GM23338 (cell line): ENCODE measurements at regions not wholly inside any gene's neighbourhood (a gene's known extent, or its start where the extent isn't known, plus 50 kb on each side); places are given as distances from the start of the nearest gene placed in this dataset.

Source experiments
- ATAC-seq: fragments of 200-7000 bp; cut with Tn5 transposase; 3 replicates; pipeline ENCODE4 v1.9.1; 2020
- DNase-seq: peaks from one replicate; pipeline ENCODE4 v3.0.0-alpha.2; 2015; ENCODE audit warnings: low spot score
- H2AFZ ChIP-seq: fragments of 200-600 bp; sonication (generic); 2 replicates; pipeline ENCODE4 v1.8.0; 2016; ENCODE audit warnings: antibody characterized with exemption, mild to moderate bottlenecking, moderate library complexity
- H3F3A ChIP-seq: fragments of 200-600 bp; sonication (generic); replicated peaks from 2 replicates; pipeline ENCODE4 v1.8.0; 2017; ENCODE audit warnings: antibody characterized with exemption, mixed run types, low read depth
- H3K27ac ChIP-seq: fragments of 200-600 bp; sonication (generic); 2 replicates; pipeline ENCODE4 v1.6.1; 2016; ENCODE audit warnings: low read depth
- H3K27me3 ChIP-seq: fragments of 200-600 bp; sonication (generic); 2 replicates; pipeline ENCODE4 v1.8.0; 2016; ENCODE audit warnings: mild to moderate bottlenecking, mixed run types, moderate library complexity; ENCODE audit not compliant: insufficient read depth
- H3K36me3 ChIP-seq: fragments of 200-600 bp; sonication (generic); 2 replicates; pipeline ENCODE4 v1.8.0; 2016; ENCODE audit warnings: mild to moderate bottlenecking; ENCODE audit not compliant: insufficient read depth
- H3K4me1 ChIP-seq: fragments of 200-600 bp; sonication (generic); 2 replicates; pipeline ENCODE4 v1.8.0; 2016; ENCODE audit warnings: mild to moderate bottlenecking, moderate library complexity; ENCODE audit not compliant: insufficient read depth
- H3K4me2 ChIP-seq: fragments of 200-600 bp; sonication (generic); 2 replicates; pipeline ENCODE4 v1.7.1; 2017; ENCODE audit warnings: mixed run types
- H3K4me3 ChIP-seq: fragments of 200-600 bp; sonication (generic); 2 replicates; pipeline ENCODE4 v1.6.1; 2016; ENCODE audit warnings: mixed run types
- H3K79me2 ChIP-seq: fragments of 200-600 bp; sonication (generic); replicated peaks from 2 replicates; pipeline ENCODE4 v1.8.0; 2017; ENCODE audit warnings: mild to moderate bottlenecking; ENCODE audit not compliant: insufficient read depth
- H3K9me2 ChIP-seq: fragments of 200-600 bp; sonication (generic); 2 replicates; pipeline ENCODE4 v1.8.0; 2017; ENCODE audit not compliant: insufficient read depth
- H4K20me1 ChIP-seq: fragments of 200-600 bp; sonication (generic); replicated peaks from 2 replicates; pipeline ENCODE4 v1.8.0; 2017; ENCODE audit warnings: mild to moderate bottlenecking; ENCODE audit not compliant: insufficient read depth
- H3K27ac Mint-ChIP-seq: 2 replicates; pipeline ENCODE4 v1.8.0; 2020; ENCODE audit warnings: inconsistent platforms, mild to moderate bottlenecking, moderate library complexity, mixed read lengths
- H3K27me3 Mint-ChIP-seq: 3 replicates; pipeline ENCODE4 v1.8.0; 2022; ENCODE audit warnings: low read depth, mild to moderate bottlenecking, moderate library complexity, mixed read lengths, inconsistent platforms; ENCODE audit not compliant: insufficient read depth, poor library complexity
- H3K36me3 Mint-ChIP-seq: 3 replicates; pipeline ENCODE4 v1.8.0; 2021; ENCODE audit warnings: low read depth, mild to moderate bottlenecking, inconsistent platforms, moderate library complexity, mixed read lengths
- H3K4me1 Mint-ChIP-seq: 3 replicates; pipeline ENCODE4 v1.8.0; 2020; ENCODE audit warnings: mild to moderate bottlenecking, inconsistent platforms, mixed read lengths
- H3K4me3 Mint-ChIP-seq: 3 replicates; pipeline ENCODE4 v1.8.0; 2021; ENCODE audit warnings: moderate library complexity, mild to moderate bottlenecking, inconsistent platforms, mixed read lengths
- H3K9me3 Mint-ChIP-seq: 3 replicates; pipeline ENCODE4 v1.8.0; 2020; ENCODE audit warnings: moderate library complexity, mild to moderate bottlenecking, inconsistent platforms, mixed read lengths
- CREB1 ChIP-seq: fragments of 250-450 bp; sonication (Bioruptor Pico); IDR thresholded peaks from 2 replicates; pipeline ENCODE4 v1.5.0; 2020; ENCODE audit warnings: low read depth, mild to moderate bottlenecking, moderate library complexity
- EZH2 ChIP-seq: fragments of 200-600 bp; sonication (generic); IDR thresholded peaks from one replicate; pipeline ENCODE4 v1.8.0; 2017; ENCODE audit warnings: antibody characterized with exemption, mild to moderate bottlenecking, low read depth; ENCODE audit not compliant: unreplicated experiment
- EZH2phosphoT487 ChIP-seq: fragments of 200-600 bp; sonication (generic); IDR thresholded peaks from one replicate; pipeline ENCODE4 v1.8.1; 2018; ENCODE audit warnings: antibody characterized with exemption; ENCODE audit not compliant: unreplicated experiment
- JUNB ChIP-seq: IDR thresholded peaks from one replicate; pipeline ENCODE4 v1.6.1; 2016; ENCODE audit warnings: antibody characterized with exemption; ENCODE audit not compliant: unreplicated experiment
- NANOG ChIP-seq: IDR thresholded peaks from 2 replicates; pipeline ENCODE4 v1.6.1; 2016; ENCODE audit warnings: antibody characterized with exemption, borderline replicate concordance
- STAT1 ChIP-seq: IDR thresholded peaks from one replicate; pipeline ENCODE4 v1.6.1; 2016; ENCODE audit warnings: antibody characterized with exemption; ENCODE audit not compliant: unreplicated experiment
- ZNF114 ChIP-seq: fragments of 250-450 bp; sonication (Bioruptor Pico); IDR thresholded peaks from 2 replicates; pipeline ENCODE4 v1.5.0; 2020; ENCODE audit warnings: mild to moderate bottlenecking, moderate library complexity
- ZNF331 ChIP-seq: fragments of 250-450 bp; sonication (Bioruptor Pico); IDR thresholded peaks from 2 replicates; pipeline ENCODE4 v1.5.0; 2020; ENCODE audit warnings: low read depth, mild to moderate bottlenecking, moderate library complexity
- TF ChIP-seq, protein P1 (sequence below): fragments of 250-450 bp; sonication (Bioruptor Pico); IDR thresholded peaks from 2 replicates; pipeline ENCODE4 v1.5.0; 2020; ENCODE audit warnings: mild to moderate bottlenecking, moderate library complexity
- TF ChIP-seq, protein P2 (sequence below): IDR thresholded peaks from 2 replicates; pipeline ENCODE4 v1.6.1; 2016; ENCODE audit warnings: antibody characterized with exemption
- TF ChIP-seq, protein P3 (sequence below), 2 experiments: fragments of 200-600 bp in 1 of 2; sonication (generic) in 1 of 2; conservative IDR thresholded peaks; 2 replicates each; pipeline versions ENCODE4 v1.5.1 to v1.6.1; 2016 to 2017; ENCODE audit warnings: antibody characterized with exemption in 2 of 2, low read depth in 2 of 2, mild to moderate bottlenecking in 2 of 2, moderate library complexity in 1 of 2

DNA sequence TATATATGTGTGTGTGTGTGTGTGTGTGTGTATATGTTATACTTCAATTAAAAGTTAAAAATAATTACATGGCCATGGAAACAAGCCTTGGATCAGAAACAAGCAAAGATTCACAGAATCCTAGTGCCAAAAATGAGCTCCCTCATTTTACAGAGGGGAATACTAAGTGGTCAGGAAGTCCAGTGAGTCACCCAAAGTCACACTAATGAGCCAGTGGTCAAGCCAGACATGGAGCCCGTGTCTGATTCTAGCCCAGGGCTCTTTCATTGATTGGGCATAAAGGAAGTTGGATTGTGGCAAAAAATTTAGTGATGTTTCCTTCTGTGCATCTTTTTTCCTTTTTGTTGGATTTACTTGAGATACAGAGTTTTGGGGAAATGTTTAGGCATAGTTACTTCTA lies 152.5 kb upstream of the NPHP3 start (continued):
- no peak for TF ChIP-seq EZH2phosphoT487
- TF ChIP-seq STAT1 = no peak
- TF ChIP-seq, protein P1, sequence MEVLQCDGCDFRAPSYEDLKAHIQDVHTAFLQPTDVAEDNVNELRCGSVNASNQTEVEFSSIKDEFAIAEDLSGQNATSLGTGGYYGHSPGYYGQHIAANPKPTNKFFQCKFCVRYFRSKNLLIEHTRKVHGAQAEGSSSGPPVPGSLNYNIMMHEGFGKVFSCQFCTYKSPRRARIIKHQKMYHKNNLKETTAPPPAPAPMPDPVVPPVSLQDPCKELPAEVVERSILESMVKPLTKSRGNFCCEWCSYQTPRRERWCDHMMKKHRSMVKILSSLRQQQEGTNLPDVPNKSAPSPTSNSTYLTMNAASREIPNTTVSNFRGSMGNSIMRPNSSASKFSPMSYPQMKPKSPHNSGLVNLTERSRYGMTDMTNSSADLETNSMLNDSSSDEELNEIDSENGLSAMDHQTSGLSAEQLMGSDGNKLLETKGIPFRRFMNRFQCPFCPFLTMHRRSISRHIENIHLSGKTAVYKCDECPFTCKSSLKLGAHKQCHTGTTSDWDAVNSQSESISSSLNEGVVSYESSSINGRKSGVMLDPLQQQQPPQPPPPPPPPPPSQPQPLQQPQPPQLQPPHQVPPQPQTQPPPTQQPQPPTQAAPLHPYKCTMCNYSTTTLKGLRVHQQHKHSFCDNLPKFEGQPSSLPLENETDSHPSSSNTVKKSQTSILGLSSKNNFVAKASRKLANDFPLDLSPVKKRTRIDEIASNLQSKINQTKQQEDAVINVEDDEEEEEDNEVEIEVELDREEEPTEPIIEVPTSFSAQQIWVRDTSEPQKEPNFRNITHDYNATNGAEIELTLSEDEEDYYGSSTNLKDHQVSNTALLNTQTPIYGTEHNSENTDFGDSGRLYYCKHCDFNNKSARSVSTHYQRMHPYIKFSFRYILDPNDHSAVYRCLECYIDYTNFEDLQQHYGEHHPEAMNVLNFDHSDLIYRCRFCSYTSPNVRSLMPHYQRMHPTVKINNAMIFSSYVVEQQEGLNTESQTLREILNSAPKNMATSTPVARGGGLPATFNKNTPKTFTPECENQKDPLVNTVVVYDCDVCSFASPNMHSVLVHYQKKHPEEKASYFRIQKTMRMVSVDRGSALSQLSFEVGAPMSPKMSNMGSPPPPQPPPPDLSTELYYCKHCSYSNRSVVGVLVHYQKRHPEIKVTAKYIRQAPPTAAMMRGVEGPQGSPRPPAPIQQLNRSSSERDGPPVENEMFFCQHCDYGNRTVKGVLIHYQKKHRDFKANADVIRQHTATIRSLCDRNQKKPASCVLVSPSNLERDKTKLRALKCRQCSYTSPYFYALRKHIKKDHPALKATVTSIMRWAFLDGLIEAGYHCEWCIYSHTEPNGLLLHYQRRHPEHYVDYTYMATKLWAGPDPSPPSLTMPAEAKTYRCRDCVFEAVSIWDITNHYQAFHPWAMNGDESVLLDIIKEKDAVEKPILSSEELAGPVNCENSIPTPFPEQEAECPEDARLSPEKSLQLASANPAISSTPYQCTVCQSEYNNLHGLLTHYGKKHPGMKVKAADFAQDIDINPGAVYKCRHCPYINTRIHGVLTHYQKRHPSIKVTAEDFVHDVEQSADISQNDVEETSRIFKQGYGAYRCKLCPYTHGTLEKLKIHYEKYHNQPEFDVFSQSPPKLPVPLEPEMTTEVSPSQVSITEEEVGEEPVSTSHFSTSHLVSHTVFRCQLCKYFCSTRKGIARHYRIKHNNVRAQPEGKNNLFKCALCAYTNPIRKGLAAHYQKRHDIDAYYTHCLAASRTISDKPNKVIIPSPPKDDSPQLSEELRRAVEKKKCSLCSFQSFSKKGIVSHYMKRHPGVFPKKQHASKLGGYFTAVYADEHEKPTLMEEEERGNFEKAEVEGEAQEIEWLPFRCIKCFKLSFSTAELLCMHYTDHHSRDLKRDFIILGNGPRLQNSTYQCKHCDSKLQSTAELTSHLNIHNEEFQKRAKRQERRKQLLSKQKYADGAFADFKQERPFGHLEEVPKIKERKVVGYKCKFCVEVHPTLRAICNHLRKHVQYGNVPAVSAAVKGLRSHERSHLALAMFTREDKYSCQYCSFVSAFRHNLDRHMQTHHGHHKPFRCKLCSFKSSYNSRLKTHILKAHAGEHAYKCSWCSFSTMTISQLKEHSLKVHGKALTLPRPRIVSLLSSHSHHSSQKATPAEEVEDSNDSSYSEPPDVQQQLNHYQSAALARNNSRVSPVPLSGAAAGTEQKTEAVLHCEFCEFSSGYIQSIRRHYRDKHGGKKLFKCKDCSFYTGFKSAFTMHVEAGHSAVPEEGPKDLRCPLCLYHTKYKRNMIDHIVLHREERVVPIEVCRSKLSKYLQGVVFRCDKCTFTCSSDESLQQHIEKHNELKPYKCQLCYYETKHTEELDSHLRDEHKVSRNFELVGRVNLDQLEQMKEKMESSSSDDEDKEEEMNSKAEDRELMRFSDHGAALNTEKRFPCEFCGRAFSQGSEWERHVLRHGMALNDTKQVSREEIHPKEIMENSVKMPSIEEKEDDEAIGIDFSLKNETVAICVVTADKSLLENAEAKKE = no peak
- TF ChIP-seq, protein P2, sequence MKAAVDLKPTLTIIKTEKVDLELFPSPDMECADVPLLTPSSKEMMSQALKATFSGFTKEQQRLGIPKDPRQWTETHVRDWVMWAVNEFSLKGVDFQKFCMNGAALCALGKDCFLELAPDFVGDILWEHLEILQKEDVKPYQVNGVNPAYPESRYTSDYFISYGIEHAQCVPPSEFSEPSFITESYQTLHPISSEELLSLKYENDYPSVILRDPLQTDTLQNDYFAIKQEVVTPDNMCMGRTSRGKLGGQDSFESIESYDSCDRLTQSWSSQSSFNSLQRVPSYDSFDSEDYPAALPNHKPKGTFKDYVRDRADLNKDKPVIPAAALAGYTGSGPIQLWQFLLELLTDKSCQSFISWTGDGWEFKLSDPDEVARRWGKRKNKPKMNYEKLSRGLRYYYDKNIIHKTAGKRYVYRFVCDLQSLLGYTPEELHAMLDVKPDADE = no peak
- no peak for TF ChIP-seq CREB1 (CRISPR knock-in tag)

DNA sequence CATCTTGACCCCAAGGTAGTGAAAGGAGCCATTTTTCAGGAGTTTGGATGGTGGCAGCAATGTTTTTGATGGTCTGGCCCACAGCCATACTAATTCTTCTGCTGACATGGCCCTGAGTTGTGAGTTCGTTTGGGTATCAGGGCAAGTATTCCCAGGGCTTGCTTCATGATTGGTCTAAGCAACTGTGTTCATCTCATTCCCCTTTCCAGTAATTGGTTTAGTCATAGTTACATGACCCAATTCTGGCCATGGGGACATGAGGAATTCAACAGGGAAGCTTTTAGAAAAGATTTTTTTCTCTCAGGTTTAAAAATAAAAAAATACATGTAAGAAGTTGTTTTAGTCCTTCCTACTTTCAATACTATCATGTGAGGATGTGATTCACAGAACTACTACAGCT lies 150.5 kb upstream of the NPHP3 start:
- TF ChIP-seq ZNF331 (CRISPR knock-in tag) (no peak), NANOG (no peak), EZH2phosphoT487 (no peak), STAT1 (no peak), ZNF114 (CRISPR knock-in tag) (no peak), EZH2 (no peak), JUNB (no peak)
- TF ChIP-seq, protein P3, sequence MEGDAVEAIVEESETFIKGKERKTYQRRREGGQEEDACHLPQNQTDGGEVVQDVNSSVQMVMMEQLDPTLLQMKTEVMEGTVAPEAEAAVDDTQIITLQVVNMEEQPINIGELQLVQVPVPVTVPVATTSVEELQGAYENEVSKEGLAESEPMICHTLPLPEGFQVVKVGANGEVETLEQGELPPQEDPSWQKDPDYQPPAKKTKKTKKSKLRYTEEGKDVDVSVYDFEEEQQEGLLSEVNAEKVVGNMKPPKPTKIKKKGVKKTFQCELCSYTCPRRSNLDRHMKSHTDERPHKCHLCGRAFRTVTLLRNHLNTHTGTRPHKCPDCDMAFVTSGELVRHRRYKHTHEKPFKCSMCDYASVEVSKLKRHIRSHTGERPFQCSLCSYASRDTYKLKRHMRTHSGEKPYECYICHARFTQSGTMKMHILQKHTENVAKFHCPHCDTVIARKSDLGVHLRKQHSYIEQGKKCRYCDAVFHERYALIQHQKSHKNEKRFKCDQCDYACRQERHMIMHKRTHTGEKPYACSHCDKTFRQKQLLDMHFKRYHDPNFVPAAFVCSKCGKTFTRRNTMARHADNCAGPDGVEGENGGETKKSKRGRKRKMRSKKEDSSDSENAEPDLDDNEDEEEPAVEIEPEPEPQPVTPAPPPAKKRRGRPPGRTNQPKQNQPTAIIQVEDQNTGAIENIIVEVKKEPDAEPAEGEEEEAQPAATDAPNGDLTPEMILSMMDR (conservative IDR thresholded peaks at IDR 0.05; ENCODE audit: low read depth in 2 of 2) = no peak
- TF ChIP-seq, protein P2 = no peak
- Mint-ChIP-seq H3K27ac (no peak overlapping the region), H3K9me3 (no peaks in the 10 kb centered on the region), H3K36me3 (no peaks in the 10 kb centered on the region), H3K4me3 (no peak overlapping the region), H3K4me1 (no peaks in the 10 kb centered on the region), H3K27me3 (peaks cover 5% of the 10 kb centered on the region)
- no peak overlapping the region for H3K4me3 ChIP-seq
- no peaks in the 10 kb centered on the region for H3K36me3 ChIP-seq
- no peak overlapping the region for H2AFZ ChIP-seq
- no peak overlapping the region for H3K4me2 ChIP-seq
- DNase-seq (no peak), ATAC-seq (no peak)
- no peaks in the 10 kb centered on the region for H3K4me1 ChIP-seq
- no peaks in the 10 kb centered on the region for H3K9me2 ChIP-seq
- H3F3A ChIP-seq = no peaks in the 10 kb centered on the region
- no peak overlapping the region for H3K27ac ChIP-seq
- H3K79me2 ChIP-seq = no peaks in the 10 kb centered on the region
- no peaks in the 10 kb centered on the region for H4K20me1 ChIP-seq
- H3K27me3 ChIP-seq = no peaks in the 10 kb centered on the region
